Stimulated activated naive B cell treated with anti-CD40 and anti-IgM and Interleukin-4, amounts not matched to agents 10 μg/mL and 1 μg/mL and 100 μg/mL, for 72 hours (primary cell): ENCODE measurements at regions not wholly inside any gene's neighbourhood (a gene's known extent, or its start where the extent isn't known, plus 50 kb on each side); places are given as distances from the start of the nearest gene placed in this dataset.
A peak's percentile ranks its signal among the peaks of the same experiment; 100 is the strongest.

Source experiments
- ATAC-seq, 2 donors: fragments of 150-1000 bp; cut with Tn5 transposase; replicated peaks; 2 replicates each; pipeline ENCODE4 v1.10.0; 2021; ENCODE audit warnings: moderate library complexity in 1 of 2
- DNase-seq: peaks from one replicate; pipeline ENCODE4 v3.0.0; 2021
- H3K27ac Mint-ChIP-seq: one replicate; pipeline ENCODE4 v1.8.0; 2022; ENCODE audit warnings: mild to moderate bottlenecking, mixed read lengths
- H3K27me3 Mint-ChIP-seq, 2 donors: one replicate each; pipeline ENCODE4 v1.8.0; 2022; ENCODE audit warnings: mixed read lengths in 2 of 2
- H3K36me3 Mint-ChIP-seq, 2 donors: one replicate each; pipeline ENCODE4 v1.8.0; 2022; ENCODE audit warnings: mixed read lengths in 2 of 2, mild to moderate bottlenecking in 1 of 2
- H3K4me1 Mint-ChIP-seq, 2 donors: one replicate each; pipeline ENCODE4 v1.8.0; 2022; ENCODE audit warnings: mixed read lengths in 2 of 2, mild to moderate bottlenecking in 1 of 2
- H3K4me3 Mint-ChIP-seq, 2 donors: one replicate each; pipeline ENCODE4 v1.8.0; 2022; ENCODE audit warnings: mild to moderate bottlenecking in 2 of 2, mixed read lengths in 2 of 2, moderate library complexity in 1 of 2
- H3K9me3 Mint-ChIP-seq, 2 donors: one replicate each; pipeline ENCODE4 v1.8.0; 2022; ENCODE audit warnings: mixed read lengths in 2 of 2, mild to moderate bottlenecking in 1 of 2

GRCh38 chr2:240227538-240228428 lies 87.3 kb upstream of the OTOS start:
- Mint-ChIP-seq H3K27me3 (peaks cover 37 to 57% of the 10 kb centered on the region in 2 donors), H3K27ac (no peak overlapping the region), H3K4me3 (no peak overlapping the region), H3K4me1 (peaks cover 7 to 12% of the 10 kb centered on the region in 2 donors), H3K9me3 (peaks cover 18 to 20% of the 10 kb centered on the region in 2 donors), H3K36me3 (peaks cover 6 to 7% of the 10 kb centered on the region in 2 donors)
- DNase-seq (no peak), ATAC-seq (no peak)

GRCh38 chr2:240229005-240229404 lies 88.5 kb upstream of the OTOS start:
- DNase-seq (no peak), ATAC-seq (no peak)
- H3K9me3 Mint-ChIP-seq = peaks cover 18 to 20% of the 10 kb centered on the region in 2 donors
- no peak overlapping the region for H3K27ac Mint-ChIP-seq
- no peak overlapping the region for H3K4me3 Mint-ChIP-seq
- H3K27me3 Mint-ChIP-seq = peaks cover 30 to 49% of the 10 kb centered on the region in 2 donors
- peaks cover 6 to 7% of the 10 kb centered on the region in 2 donors for H3K36me3 Mint-ChIP-seq
- H3K4me1 Mint-ChIP-seq = peaks cover 8 to 12% of the 10 kb centered on the region in 2 donors

GRCh38 chr2:240229603-240230235 lies 89.3 kb upstream of the OTOS start:
- H3K27me3 Mint-ChIP-seq = peaks cover 30 to 49% of the 10 kb centered on the region in 2 donors
- H3K4me3 Mint-ChIP-seq = no peak overlapping the region
- DNase-seq = no peak
- peaks cover 6 to 7% of the 10 kb centered on the region in 2 donors for H3K36me3 Mint-ChIP-seq
- H3K27ac Mint-ChIP-seq = no peak overlapping the region
- H3K9me3 Mint-ChIP-seq = peaks cover 18 to 20% of the 10 kb centered on the region in 2 donors
- peaks cover 8 to 12% of the 10 kb centered on the region in 2 donors for H3K4me1 Mint-ChIP-seq
- peak in 1 of 2 donors; percentile 26 for ATAC-seq

- Mint-ChIP-seq H3K36me3 (peaks cover 6 to 7% of the 10 kb centered on the region in 2 donors), H3K27me3 (peaks cover 30 to 47% of the 10 kb centered on the region in 2 donors), H3K4me3 (no peak overlapping the region), H3K9me3 (peaks cover 18 to 20% of the 10 kb centered on the region in 2 donors), H3K4me1 (peaks cover 8 to 12% of the 10 kb centered on the region in 2 donors), H3K27ac (no peak overlapping the region)
- no peak for DNase-seq
- ATAC-seq = no peak
Observed at GRCh38 chr2:240230291-240230931, 90.0 kb upstream of the OTOS start.

GRCh38 chr2:240231838-240232244 lies 91.4 kb upstream of the OTOS start:
- peaks cover 12 to 13% of the 10 kb centered on the region in 2 donors for H3K4me1 Mint-ChIP-seq
- peaks cover 6 to 7% of the 10 kb centered on the region in 2 donors for H3K36me3 Mint-ChIP-seq
- DNase-seq (no peak), ATAC-seq (no peak)
- H3K4me3 Mint-ChIP-seq = no peak overlapping the region
- peaks cover 16% of the 10 kb centered on the region in 2 donors for H3K9me3 Mint-ChIP-seq
- H3K27ac Mint-ChIP-seq = no peak overlapping the region
- peaks cover 28 to 38% of the 10 kb centered on the region in 2 donors for H3K27me3 Mint-ChIP-seq

GRCh38 chr2:240232264-240232915 lies 91.9 kb upstream of the OTOS start:
- Mint-ChIP-seq H3K4me1 (peaks cover 12 to 13% of the 10 kb centered on the region in 2 donors), H3K27me3 (peaks cover 27 to 39% of the 10 kb centered on the region in 2 donors), H3K36me3 (peaks cover 6 to 7% of the 10 kb centered on the region in 2 donors), H3K4me3 (no peak overlapping the region), H3K27ac (no peak overlapping the region), H3K9me3 (peaks cover 16% of the 10 kb centered on the region in 2 donors)
- no peak for DNase-seq
- no peak for ATAC-seq

- Mint-ChIP-seq H3K4me3 (no peak overlapping the region), H3K9me3 (peaks cover 16% of the 10 kb centered on the region in 2 donors), H3K4me1 (peaks cover 12 to 13% of the 10 kb centered on the region in 2 donors), H3K27ac (no peak overlapping the region), H3K27me3 (peaks cover 25 to 44% of the 10 kb centered on the region in 2 donors), H3K36me3 (peaks cover 6 to 7% of the 10 kb centered on the region in 2 donors)
- ATAC-seq (peak; percentile 68 to 72), DNase-seq (peak; percentile 35)
Observed at GRCh38 chr2:240232961-240233884, 92.8 kb upstream of the OTOS start.

- peaks cover 12 to 13% of the 10 kb centered on the region in 2 donors for H3K4me1 Mint-ChIP-seq
- ATAC-seq (no peak), DNase-seq (no peak)
- no peak overlapping the region for H3K27ac Mint-ChIP-seq
- peaks cover 3 to 4% of the 10 kb centered on the region in 2 donors for H3K36me3 Mint-ChIP-seq
- peaks cover 12 to 13% of the 10 kb centered on the region in 2 donors for H3K9me3 Mint-ChIP-seq
- H3K4me3 Mint-ChIP-seq = no peak overlapping the region
- peaks cover 22 to 48% of the 10 kb centered on the region in 2 donors for H3K27me3 Mint-ChIP-seq
Observed at GRCh38 chr2:240233885-240234502, 93.5 kb upstream of the OTOS start.

- no peak for ATAC-seq
- Mint-ChIP-seq H3K27me3 (peaks cover 28 to 49% of the 10 kb centered on the region in 2 donors), H3K4me3 (no peak overlapping the region), H3K4me1 (peaks cover 10 to 13% of the 10 kb centered on the region in 2 donors), H3K9me3 (peaks cover 12 to 13% of the 10 kb centered on the region in 2 donors), H3K36me3 (peaks cover 3 to 4% of the 10 kb centered on the region in 2 donors), H3K27ac (no peak overlapping the region)
- no peak for DNase-seq
Observed at GRCh38 chr2:240234503-240234951, 94.1 kb upstream of the OTOS start.

- no peak overlapping the region for H3K27ac Mint-ChIP-seq
- H3K9me3 Mint-ChIP-seq = peaks cover 5% of the 10 kb centered on the region in 2 donors
- H3K36me3 Mint-ChIP-seq = no peaks in the 10 kb centered on the region
- H3K4me3 Mint-ChIP-seq = no peak overlapping the region
- peaks cover 20 to 45% of the 10 kb centered on the region in 2 donors for H3K27me3 Mint-ChIP-seq
- ATAC-seq = no peak
- H3K4me1 Mint-ChIP-seq = peaks cover 3 to 8% of the 10 kb centered on the region in 2 donors
- DNase-seq = no peak
Observed at GRCh38 chr2:240235149-240235803, 94.8 kb upstream of the OTOS start.

- H3K4me1 Mint-ChIP-seq = peaks cover 0 to 6% of the 10 kb centered on the region in 2 donors
- no peak overlapping the region for H3K4me3 Mint-ChIP-seq
- peaks cover 4 to 5% of the 10 kb centered on the region in 2 donors for H3K9me3 Mint-ChIP-seq
- no peak for ATAC-seq
- H3K27ac Mint-ChIP-seq = no peak overlapping the region
- no peaks in the 10 kb centered on the region for H3K36me3 Mint-ChIP-seq
- no peak for DNase-seq
- H3K27me3 Mint-ChIP-seq = peaks cover 18 to 44% of the 10 kb centered on the region in 2 donors
Observed at GRCh38 chr2:240235811-240236210, 95.4 kb upstream of the OTOS start.
